ENCODE measurements at regions not wholly inside any gene's neighbourhood (a gene's known extent, or its start where the extent isn't known, plus 50 kb on each side); places are given as distances from the start of the nearest gene placed in this dataset.

DNA sequence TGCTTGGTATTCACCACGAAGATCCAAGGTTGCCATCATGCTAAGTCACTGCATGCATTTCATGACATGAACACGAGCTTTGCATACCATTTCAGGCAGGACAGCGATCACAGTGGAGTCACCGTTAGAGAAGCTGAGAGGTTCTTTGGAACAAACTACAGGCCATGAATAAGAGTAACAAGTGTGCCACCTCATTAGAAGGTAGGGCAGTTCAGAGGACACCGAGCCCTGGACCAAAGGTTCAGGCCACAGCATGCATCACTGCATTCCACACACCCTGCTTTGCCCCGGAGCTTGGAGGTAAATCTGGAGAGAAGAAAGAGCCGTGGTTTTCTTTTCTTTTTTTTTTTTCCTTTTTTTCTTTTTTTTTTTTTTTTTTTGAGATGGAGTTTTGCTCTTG lies 66.9 kb upstream of the CDH4 start:
- no peak for DNase-seq

DNA sequence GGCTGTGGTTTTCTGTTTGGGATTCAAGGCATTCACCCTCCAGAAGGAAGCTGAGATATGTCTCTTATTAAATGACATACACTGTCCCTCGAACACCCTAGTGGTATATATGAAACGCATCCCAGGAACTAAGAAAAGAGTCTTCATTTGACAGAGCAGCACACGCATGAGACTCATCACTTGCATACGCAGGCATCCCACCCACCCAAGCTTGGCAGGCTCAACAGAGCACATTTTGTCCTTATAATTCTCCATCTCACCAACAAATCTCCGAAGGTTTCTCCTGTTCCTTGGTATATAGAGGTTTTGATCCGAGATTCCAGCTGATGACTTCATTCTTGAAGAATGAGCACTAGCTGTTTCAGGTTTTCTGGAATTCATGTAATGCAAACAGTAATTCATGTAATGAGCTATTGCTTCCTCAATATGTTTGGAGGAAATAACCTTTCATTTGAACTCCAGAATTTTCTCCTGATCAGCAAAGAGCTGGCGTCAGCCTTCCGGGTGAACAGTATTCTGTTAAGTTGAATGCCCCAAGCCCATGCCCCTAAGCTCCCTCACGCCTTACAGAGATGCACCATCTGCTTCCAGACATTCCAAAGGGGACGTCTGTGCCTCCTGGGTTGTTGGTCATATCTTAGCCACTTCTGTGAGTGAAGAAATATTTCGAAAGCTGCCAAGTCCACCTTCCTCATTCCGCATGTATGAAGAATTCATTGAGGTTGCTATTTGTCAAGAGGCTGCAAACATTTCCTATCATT lies 66.0 kb upstream of the CDH4 start:
- DNase-seq = no peak

DNA sequence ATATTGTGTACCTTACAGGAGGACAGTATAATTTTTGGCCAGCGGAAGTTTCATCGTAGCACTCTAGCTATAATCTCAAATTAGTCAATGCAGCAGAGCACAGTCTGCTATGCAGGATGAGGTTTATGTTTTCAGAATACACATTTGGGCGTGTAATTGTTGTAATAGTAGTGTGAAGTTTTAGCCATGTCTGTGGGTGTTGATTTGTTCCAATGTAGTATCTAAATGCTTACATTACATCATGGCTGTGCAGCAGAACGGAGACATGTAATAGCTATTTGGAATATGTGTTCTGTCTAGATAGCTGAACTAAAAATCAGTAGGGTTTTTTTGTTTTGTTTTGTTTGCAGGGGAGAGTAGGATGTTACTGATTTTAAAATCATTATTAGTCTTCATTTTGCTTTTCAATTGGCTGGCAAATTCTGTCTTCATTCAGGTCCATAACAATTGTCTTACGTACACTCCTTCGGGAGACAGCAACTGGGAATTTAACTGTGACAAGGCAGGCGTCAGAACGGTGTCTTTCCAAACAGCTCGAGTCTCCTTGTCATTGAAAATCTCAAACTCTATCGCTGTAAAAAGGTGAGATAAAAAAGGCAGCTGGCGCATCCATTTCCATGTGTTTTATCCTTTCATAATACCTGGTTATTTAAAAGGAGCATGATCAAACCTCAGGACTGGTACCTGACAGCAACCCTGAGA lies 65.1 kb upstream of the CDH4 start:
- DNase-seq = no peak

DNA sequence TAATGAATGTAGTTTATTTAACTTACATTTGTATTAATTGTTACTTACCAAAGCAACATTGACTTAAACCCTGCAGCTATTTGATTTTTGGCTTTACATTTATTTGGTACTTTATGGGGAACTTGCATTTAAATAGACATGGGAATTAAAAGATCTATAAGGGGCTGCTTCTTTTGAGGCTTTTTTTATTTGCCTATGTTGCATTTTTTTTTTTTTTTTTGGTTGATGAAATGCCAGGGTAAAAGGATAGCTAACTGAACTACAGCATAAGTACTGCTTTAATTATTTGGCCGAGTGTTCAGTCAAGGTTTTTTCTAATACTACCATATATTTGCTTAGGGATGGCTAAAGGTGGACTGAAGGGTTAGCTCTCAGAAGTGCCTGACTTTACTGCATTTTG lies 62.5 kb upstream of the CDH4 start:
- DNase-seq = no peak

DNA sequence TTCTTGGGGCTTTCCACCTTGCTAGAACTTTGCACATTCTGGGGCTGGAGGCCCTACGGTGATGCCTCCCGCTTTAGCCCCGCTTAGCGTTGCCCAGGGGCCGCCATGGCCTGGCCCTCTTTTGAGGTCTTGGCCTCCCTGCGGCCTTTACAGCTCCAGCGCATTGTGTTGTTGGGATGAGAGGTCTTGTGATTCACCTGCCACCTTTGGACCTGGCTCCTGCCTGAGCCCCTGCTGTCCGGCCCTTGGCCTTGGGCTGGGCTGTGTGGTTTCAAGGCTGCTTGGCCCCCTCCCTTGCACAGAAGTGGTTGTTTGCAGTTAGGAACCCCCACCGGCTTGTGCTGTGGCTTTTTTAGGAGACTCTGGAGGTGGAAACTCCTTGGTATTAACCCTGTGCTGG lies 61.0 kb upstream of the CDH4 start:
- DNase-seq = no peak

DNA sequence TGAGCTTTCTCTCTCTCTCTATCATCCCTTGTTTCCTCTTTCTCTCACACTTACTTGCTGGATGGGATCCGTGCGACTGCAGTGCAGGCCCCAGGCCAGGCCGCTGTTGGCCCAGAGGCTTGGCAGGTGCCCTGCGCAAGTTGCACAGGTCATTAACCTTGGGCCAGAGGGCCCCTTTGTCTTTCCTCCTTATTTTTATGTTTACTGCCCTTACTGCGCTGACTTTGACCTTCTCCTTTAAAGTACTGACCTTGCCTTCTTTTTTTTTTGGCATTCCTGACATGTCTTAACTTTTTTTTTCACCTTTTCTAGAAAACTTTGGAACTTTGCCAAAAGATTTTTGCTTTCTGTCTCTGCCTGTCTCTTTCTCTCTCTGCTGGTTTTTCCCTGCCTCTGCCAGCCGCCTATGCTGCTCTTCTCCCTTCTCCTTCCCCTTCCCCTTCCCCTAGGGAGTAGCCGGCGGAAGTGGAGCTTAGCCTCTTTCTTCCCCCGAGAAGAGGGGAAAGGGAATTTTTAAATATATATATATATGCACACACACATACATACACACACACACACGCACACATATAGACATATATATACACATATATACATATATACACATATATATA lies 59.6 kb upstream of the CDH4 start:
- DNase-seq = no peak

DNA sequence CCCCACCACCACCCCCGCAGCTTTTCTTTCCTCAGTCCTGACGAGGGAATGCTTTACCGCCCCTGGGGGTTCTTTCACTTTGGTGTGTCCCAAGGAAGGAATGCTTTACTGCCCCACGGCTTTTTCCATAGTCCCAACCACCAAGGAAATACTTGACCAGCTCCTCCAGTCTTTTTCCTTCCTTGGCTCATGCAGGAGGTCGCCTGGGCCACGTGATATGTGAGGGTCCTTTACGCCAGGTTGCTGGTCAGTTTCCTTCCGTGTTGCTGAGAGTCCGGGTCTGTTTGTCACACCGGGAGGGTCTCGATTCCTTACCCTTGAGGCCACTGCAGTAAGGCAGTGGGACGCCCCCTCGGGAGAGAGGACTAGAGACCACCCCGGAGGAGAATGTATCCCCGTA lies 58.9 kb upstream of the CDH4 start:
- DNase-seq = no peak

Measured in effector CD4-positive, alpha-beta T cell (primary cell).